HG02970 (cell line): ENCODE measurements at regions not wholly inside any gene's neighbourhood (a gene's known extent, or its start where the extent isn't known, plus 50 kb on each side); places are given as distances from the start of the nearest gene placed in this dataset.

Experiments used
- ATAC-seq: cut with Tn5 transposase; IDR thresholded peaks from one replicate; pipeline ENCODE4 v1.9.1; 2021; ENCODE audit warnings: mild to moderate bottlenecking, moderate library complexity, moderate number of reproducible peaks; ENCODE audit not compliant: unreplicated experiment, low FRiP score

- ATAC-seq, result no peak
Observed at GRCh38 chr6:132934496-132934895, 120.1 kb downstream of the RPS12 start.

DNA sequence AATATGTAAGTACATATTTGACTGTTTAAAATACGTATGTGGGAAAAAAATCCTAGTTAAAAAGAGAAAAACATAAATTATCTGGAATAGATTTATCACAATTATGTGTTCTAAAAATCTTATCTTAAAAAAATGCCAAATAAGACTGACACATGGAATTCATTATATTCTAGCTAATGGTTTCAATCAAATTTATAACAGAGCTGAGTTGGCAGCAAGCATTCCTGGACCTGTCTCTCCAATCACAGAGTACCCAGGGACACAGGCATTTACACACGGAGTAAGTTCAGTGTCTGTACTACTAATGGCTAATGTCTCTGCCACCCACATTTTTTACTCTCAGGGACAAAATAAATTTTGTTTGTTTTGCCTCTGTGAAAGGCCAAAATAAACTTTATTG is 122.3 kb downstream of the RPS12 start:
- no peak for ATAC-seq

- ATAC-seq, result no peak
Observed at GRCh38 chr6:132937466-132937906, 123.1 kb downstream of the RPS12 start.

DNA sequence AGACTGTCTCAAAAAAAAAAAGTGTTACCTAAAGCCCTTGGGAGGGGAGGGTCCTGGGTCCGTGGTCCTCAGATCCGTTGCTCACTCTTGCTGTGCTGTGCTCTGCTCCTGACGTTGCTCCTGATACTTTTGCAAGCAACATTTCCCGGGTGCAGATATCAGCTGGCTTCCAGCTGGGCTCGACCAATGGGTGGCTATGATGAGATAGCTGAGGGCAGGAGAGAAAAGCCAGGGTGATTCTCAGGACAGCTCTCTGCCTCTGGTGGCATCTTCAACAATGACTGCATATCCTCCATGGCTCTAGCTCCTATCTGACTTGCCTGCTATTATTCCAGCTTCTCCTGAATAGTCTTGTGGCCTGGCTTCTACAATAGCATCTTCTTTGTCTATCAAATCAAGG is 134.5 kb downstream of the RPS12 start:
- no peak for ATAC-seq

GRCh38 chr6:132950566-132950965 is 136.2 kb downstream of the RPS12 start:
- ATAC-seq, result no peak

GRCh38 chr6:132952031-132952867 is 137.9 kb downstream of the RPS12 start:
- no peak for ATAC-seq

GRCh38 chr6:132952986-132953385 is 138.6 kb downstream of the RPS12 start:
- no peak for ATAC-seq

- no peak for ATAC-seq
Observed at GRCh38 chr6:132954222-132954621, 139.9 kb downstream of the RPS12 start.

- no peak for ATAC-seq
Observed at GRCh38 chr6:132954936-132955335, 140.6 kb downstream of the RPS12 start.

DNA sequence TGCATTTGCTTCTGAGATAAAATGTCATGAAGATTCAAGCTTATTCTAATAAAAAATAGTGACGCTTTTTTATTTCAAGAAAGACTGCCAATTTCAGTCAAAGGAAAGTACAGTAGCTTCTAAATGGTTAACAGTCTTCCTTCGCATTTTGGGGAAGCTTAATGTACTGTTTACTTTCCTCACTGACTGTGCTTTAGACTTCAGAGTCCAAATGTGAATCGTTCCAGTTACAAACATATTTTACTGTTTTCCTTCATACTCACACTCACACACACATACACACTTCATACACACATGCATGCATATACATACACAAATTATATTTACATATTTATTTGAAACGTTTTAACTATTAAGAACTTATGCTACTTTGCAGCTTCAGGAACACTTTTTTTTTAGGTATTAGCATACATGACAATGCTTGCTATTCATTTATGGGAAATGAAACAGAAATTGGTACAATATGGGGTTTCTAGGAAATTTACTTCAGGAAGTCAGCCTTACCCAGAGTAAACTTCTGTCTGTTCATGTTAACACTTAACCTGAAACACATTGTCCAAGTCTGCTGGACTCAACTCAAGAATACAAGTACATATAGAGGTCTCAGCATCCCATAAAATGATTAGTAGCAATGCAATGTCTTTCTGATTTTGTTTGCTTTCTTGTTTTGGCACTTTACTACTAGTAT is 145.4 kb downstream of the RPS12 start:
- ATAC-seq, result no peak

DNA sequence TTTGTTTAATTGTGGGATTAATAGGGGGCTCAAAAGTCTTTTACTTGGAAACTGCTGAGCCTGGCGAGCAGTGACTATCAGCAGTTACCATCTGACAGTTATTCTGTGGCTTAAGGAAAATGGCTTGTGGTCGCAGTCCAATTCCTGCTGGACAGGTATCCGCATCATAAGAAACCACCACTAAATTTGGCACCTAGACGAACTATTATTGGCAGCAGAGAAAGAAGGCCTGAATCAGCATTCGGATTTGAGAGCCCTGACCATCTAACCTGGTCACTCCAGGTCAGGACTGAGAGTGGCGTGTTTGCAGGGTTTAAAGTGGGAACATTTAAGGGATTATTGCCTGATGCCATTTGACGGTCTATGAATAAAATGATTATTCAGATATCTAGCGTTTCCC is 146.4 kb downstream of the RPS12 start:
- ATAC-seq, result no peak

GRCh38 chr6:132961122-132961521 is 146.8 kb downstream of the RPS12 start:
- ATAC-seq, result no peak

- no peak for ATAC-seq
Observed at GRCh38 chr6:132961610-132962009, 147.2 kb downstream of the RPS12 start.

GRCh38 chr6:132962936-132963868 is 148.8 kb downstream of the RPS12 start:
- ATAC-seq, result peak; percentile 91

DNA sequence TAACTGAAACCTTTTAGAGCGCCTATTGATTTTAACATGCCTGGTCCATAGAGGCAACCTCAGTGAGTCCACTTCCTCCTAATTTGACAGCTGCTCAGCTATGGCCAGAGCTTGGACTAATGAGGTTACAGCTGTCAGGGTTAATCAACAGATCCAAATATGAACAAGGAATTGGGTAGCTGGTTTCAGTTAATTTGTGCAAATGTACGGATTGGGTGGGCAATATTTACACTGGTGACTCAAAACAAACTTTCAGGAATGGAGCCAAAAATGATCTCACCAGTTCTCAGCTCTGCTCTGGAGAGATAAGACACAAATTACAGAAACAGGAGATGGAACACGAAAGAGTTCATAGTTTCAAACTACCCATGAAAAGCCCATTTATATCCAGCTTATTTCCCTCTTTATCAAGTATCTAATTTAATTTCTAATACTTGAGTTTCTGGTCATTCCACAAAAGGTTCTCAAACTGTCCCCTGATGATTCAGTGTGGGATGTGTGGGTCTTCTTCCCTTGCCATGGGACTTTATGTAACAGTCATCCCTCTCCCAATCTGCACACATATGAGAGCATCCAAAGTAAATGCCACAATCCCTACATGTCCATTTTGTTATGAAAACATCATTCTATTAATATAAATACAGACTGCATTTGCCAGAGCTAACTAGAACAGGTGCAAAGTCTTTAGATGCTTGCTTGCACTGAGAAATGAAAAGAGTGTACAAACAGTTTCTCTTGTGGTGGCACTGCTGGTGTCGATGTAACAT is 149.9 kb downstream of the RPS12 start:
- ATAC-seq, result no peak

DNA sequence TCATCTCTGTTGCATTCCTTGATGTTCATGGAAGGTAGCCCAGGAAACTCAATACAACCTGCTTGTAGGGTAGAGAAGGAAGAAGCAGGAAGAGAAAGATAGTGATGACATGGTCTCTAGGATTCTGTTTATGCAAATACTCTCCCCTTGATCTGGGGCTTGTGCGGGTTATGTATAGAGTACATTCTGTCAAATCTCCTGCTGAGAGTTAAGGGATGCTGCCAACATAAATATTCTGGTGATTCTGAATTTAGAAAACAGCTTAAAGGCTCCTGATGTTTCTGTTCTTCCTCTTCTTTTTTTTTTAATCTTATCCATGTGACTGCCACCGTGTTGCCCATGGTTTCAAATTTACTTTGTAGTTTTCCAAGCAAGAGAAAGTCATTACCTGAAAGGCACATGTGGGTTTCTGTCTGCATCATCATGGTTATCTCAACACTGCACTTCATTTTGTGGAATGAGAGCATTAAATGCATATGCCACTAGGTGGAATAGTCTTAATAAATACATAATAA is 150.6 kb downstream of the RPS12 start:
- ATAC-seq, result no peak

DNA sequence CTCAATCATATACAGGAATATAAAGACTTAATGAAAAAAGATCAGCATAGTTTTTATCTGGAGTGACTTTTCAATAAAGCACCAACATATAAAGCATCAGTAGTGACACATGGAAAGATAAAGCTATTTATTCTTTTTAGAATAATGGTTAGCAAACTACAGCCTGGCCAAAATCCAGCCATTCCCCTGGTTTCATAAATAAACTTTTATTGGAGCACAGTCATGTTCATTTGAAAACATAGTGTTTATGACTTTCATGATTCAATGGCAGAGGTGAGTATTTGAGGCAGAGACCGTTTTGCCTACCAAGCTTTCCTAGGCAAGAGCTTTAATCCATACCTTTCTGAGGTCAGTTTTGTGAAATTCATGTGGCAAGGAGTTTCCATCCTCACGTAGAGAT is 153.5 kb downstream of the RPS12 start:
- no peak for ATAC-seq

- no peak for ATAC-seq
Observed at GRCh38 chr6:132968419-132968950, 154.1 kb downstream of the RPS12 start.

DNA sequence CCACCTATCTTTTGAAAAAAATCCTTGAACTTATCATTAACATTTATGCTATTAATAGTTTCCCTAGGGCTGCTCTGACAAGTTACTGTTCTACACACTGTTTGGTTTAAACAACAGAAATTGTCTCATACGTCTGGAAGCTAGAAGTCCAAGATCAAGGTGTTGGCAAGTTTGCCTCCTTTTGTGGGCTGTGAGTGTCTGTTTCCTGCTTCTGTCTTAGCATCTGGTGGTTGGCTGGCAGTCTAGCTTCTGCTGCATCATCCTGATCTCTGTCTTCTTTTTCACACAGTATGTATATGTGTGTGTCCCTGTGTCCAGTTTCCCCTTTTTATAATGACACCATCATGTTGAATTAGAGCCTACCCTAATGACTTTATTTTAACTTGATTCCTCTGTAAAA is 154.8 kb downstream of the RPS12 start:
- no peak for ATAC-seq

GRCh38 chr6:132971676-132972075 is 157.3 kb downstream of the RPS12 start:
- ATAC-seq, result no peak
